ENCODE measurements at regions not wholly inside any gene's neighbourhood (a gene's known extent, or its start where the extent isn't known, plus 50 kb on each side); places are given as distances from the start of the nearest gene placed in this dataset.
"Not testable (repeated sequence)": the region's sequence is repeated elsewhere in the genome, so short reads cannot be mapped to it uniquely, and the experiment has no call there.

- Histone ChIP-seq H3K27me3 (ENCODE audit: insufficient read depth, low read length) (no peaks in the 10 kb centered on the region), H3K9ac (ENCODE audit: low read depth, low read length) (no peak overlapping the region), H3K4me1 (ENCODE audit: insufficient read depth, low read length) (no peaks in the 10 kb centered on the region), H3K4me3 (ENCODE audit: low read length) (no peak overlapping the region), H3K36me3 (ENCODE audit: insufficient read depth, low read depth, low read length) (no peaks in the 10 kb centered on the region), H3K27ac (ENCODE audit: low read length) (no peak overlapping the region), H3K9me3 (ENCODE audit: insufficient read depth, low read depth, low read length) (0 out of 2 replicates have a peak, but pooled peaks cover 4% of the 10 kb centered on the region)
Observed at GRCh38 chr7:155237297-155237696, 60.4 kb upstream of the INSIG1 start.

GRCh38 chr7:155237730-155238129, 59.9 kb upstream of the INSIG1 start:
- Histone ChIP-seq H3K9ac (ENCODE audit: low read depth, low read length) (no peak overlapping the region), H3K27me3 (ENCODE audit: insufficient read depth, low read length) (no peaks in the 10 kb centered on the region)

GRCh38 chr7:155239431-155240087, 58.1 kb upstream of the INSIG1 start:
- H3K4me1 ChIP-seq (ENCODE audit: insufficient read depth, low read length); H3K4me3 ChIP-seq (ENCODE audit: low read length); H3K27ac ChIP-seq (ENCODE audit: low read length); H3K27me3 ChIP-seq (ENCODE audit: insufficient read depth, low read length); H3K9ac ChIP-seq (ENCODE audit: low read depth, low read length); H3K36me3 ChIP-seq (ENCODE audit: insufficient read depth, low read depth, low read length): not testable (repeated sequence)
- H3K9me3 ChIP-seq (ENCODE audit: insufficient read depth, low read depth, low read length): peaks cover 15% of the 10 kb centered on the region

More at GRCh38 chr7:155237730-155238129, 59.9 kb upstream of the INSIG1 start:
- Histone ChIP-seq H3K36me3 (ENCODE audit: insufficient read depth, low read depth, low read length) (no peaks in the 10 kb centered on the region), H3K4me3 (ENCODE audit: low read length) (no peak overlapping the region), H3K9me3 (ENCODE audit: insufficient read depth, low read depth, low read length) (peaks cover 4% of the 10 kb centered on the region; the same call in 1 of the 2 replicates), H3K27ac (ENCODE audit: low read length) (no peak overlapping the region), H3K4me1 (ENCODE audit: insufficient read depth, low read length) (no peaks in the 10 kb centered on the region)

DNA sequence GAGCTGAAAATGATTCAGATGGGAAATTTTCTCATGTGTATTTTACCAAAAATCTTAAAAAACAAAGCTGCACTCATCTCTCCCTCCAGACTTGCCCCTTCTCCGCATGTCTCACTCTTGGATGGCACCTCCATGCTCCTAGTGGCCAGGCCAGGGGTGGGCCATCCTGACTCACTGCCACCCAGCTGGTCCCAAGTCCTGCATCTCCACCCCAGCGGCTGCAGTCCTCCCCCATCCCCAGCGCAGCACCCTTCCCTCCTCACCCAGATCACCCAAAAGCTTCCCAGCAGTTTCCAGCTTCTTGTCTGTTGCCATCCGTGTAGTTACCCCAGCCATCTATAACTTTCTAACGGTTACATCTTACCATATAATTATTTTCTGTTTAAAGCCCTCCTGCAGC, 53.0 kb upstream of the INSIG1 start:
- Histone ChIP-seq H3K4me3 (ENCODE audit: low read length) (no peak overlapping the region), H3K36me3 (ENCODE audit: insufficient read depth, low read depth, low read length) (no peaks in the 10 kb centered on the region), H3K27me3 (ENCODE audit: insufficient read depth, low read length) (no peaks in the 10 kb centered on the region), H3K27ac (ENCODE audit: low read length) (no peak overlapping the region), H3K4me1 (ENCODE audit: insufficient read depth, low read length) (no peaks in the 10 kb centered on the region), H3K9me3 (ENCODE audit: insufficient read depth, low read depth, low read length) (peaks cover 17% of the 10 kb centered on the region), H3K9ac (ENCODE audit: low read depth, low read length) (no peak overlapping the region)

- Histone ChIP-seq H3K27ac (ENCODE audit: low read length) (no peak overlapping the region), H3K4me1 (ENCODE audit: insufficient read depth, low read length) (no peaks in the 10 kb centered on the region), H3K36me3 (ENCODE audit: insufficient read depth, low read depth, low read length) (no peaks in the 10 kb centered on the region), H3K4me3 (ENCODE audit: low read length) (no peak overlapping the region), H3K9me3 (ENCODE audit: insufficient read depth, low read depth, low read length) (peaks cover 17% of the 10 kb centered on the region), H3K9ac (ENCODE audit: low read depth, low read length) (no peak overlapping the region), H3K27me3 (ENCODE audit: insufficient read depth, low read length) (no peaks in the 10 kb centered on the region)
Observed at GRCh38 chr7:155247479-155248365, 50.0 kb upstream of the INSIG1 start.
